HEK293 (cell line): ENCODE measurements at regions not wholly inside any gene's neighbourhood (a gene's known extent, or its start where the extent isn't known, plus 50 kb on each side); places are given as distances from the start of the nearest gene placed in this dataset.

ENCODE experiments used
- CTCF ChIA-PET: fragments of 350-600 bp; formaldehyde crosslinking; extraction: SDS; loops from one replicate; lab custom pipeline; 2021; ENCODE audit warnings: antibody characterized with exemption; lab: Yijun Ruan, JAX
- POLR2A ChIA-PET: fragments of 300-600 bp; formaldehyde crosslinking; extraction: SDS; loops from one replicate; lab custom pipeline; 2020; ENCODE audit warnings: antibody characterized with exemption, inconsistent platforms; lab: Yijun Ruan, JAX
- H3K27ac ChIP-seq: fragments of 200-500 bp; sonication (Bioruptor generic); 2 replicates; pipeline ENCODE4 v1.5.1; 2014; ENCODE audit warnings: low read depth, low read length, control low read depth, inconsistent platforms; ENCODE audit errors: extremely low read depth
- H3K36me3 ChIP-seq, 2 experiments: fragments of 200-500 bp in 1 of 2; sonication (Bioruptor generic) in 1 of 2; 1 replicate in 1 of 2; 2 replicates in 1 of 2; pipeline ENCODE4 v1.5.1; 2014 to 2017; ENCODE audit warnings: inconsistent platforms in 2 of 2, low read length in 2 of 2; ENCODE audit not compliant: control insufficient read depth in 2 of 2, insufficient read depth in 1 of 2
- H3K4me1 ChIP-seq: fragments of 200-500 bp; sonication (Bioruptor generic); 2 replicates; pipeline ENCODE4 v1.5.1; 2014; ENCODE audit warnings: mild to moderate bottlenecking, low read length, inconsistent platforms; ENCODE audit not compliant: control insufficient read depth, insufficient read depth
- H3K4me3 ChIP-seq: 2 replicates; pipeline ENCODE4 v1.5.1; 2011; ENCODE audit warnings: low read depth, mild to moderate bottlenecking, control low read depth, low read length, moderate library complexity
- H3K9me3 ChIP-seq: fragments of 200-500 bp; sonication (Bioruptor generic); 2 replicates; pipeline ENCODE4 v1.5.1; 2014; ENCODE audit warnings: low read depth, low read length, inconsistent platforms; ENCODE audit not compliant: control insufficient read depth, insufficient read depth
- BCL11A ChIP-seq: fragments of 450-650 bp; formaldehyde crosslinking; IDR thresholded peaks from 2 replicates; pipeline ENCODE4 v1.5.1; 2016; ENCODE audit warnings: low read depth, missing biosample characterization, missing genetic modification characterization
- GLI2 ChIP-seq: fragments of 450-650 bp; formaldehyde crosslinking; IDR thresholded peaks from 2 replicates; pipeline ENCODE4; 2017; ENCODE audit warnings: missing biosample characterization, missing genetic modification characterization, low read depth, borderline replicate concordance
- GLIS2 ChIP-seq: fragments of 450-650 bp; formaldehyde crosslinking; IDR thresholded peaks from 2 replicates; pipeline ENCODE4 v1.5.1; 2016; ENCODE audit warnings: missing biosample characterization, missing genetic modification characterization
- HOXD13 ChIP-seq: sonication (generic); formaldehyde crosslinking; IDR thresholded peaks from 2 replicates; pipeline ENCODE4 v1.8.0; 2022; ENCODE audit warnings: missing genetic modification reagents, borderline replicate concordance
- KLF1 ChIP-seq: fragments of 450-650 bp; formaldehyde crosslinking; IDR thresholded peaks from 2 replicates; pipeline ENCODE4 v1.5.1; 2016; ENCODE audit warnings: missing biosample characterization, missing genetic modification characterization
- MYNN ChIP-seq: fragments of 450-650 bp; formaldehyde crosslinking; IDR thresholded peaks from 2 replicates; pipeline ENCODE4 v1.5.1; 2016; ENCODE audit warnings: missing biosample characterization, missing genetic modification characterization, borderline replicate concordance
- OSR2 ChIP-seq: fragments of 450-650 bp; formaldehyde crosslinking; IDR thresholded peaks from 2 replicates; pipeline ENCODE4 v1.5.1; 2016; ENCODE audit warnings: missing biosample characterization, missing genetic modification characterization
- OVOL3 ChIP-seq: fragments of 450-650 bp; formaldehyde crosslinking; IDR thresholded peaks from 2 replicates; pipeline ENCODE4 v1.5.1; 2016; ENCODE audit warnings: missing biosample characterization, missing genetic modification characterization
- SETDB1 ChIP-seq: IDR thresholded peaks from one replicate; pipeline ENCODE4 v1.6.1; 2017; ENCODE audit warnings: mild to moderate bottlenecking, low read length, moderate library complexity, mixed read lengths; ENCODE audit not compliant: insufficient read length
- TRIM28 ChIP-seq: IDR thresholded peaks from 2 replicates; pipeline ENCODE4 v1.6.1; 2011; ENCODE audit warnings: low read length, control low read depth, borderline replicate concordance
- ZNF10 ChIP-seq: fragments of 450-650 bp; formaldehyde crosslinking; IDR thresholded peaks from 2 replicates; pipeline ENCODE4 v1.5.1; 2017; ENCODE audit warnings: missing biosample characterization, missing genetic modification characterization
- ZNF324 ChIP-seq: fragments of 450-650 bp; formaldehyde crosslinking; IDR thresholded peaks from 2 replicates; pipeline ENCODE4 v1.5.1; 2016; ENCODE audit warnings: missing biosample characterization, missing genetic modification characterization
- ZNF341 ChIP-seq: fragments of 450-650 bp; formaldehyde crosslinking; IDR thresholded peaks from 2 replicates; pipeline ENCODE4; 2016; ENCODE audit warnings: low read depth, missing biosample characterization, missing genetic modification characterization
- ZNF354C ChIP-seq: fragments of 450-650 bp; formaldehyde crosslinking; IDR thresholded peaks from 2 replicates; pipeline ENCODE4 v1.5.1; 2016; ENCODE audit warnings: missing biosample characterization, missing genetic modification characterization, low read depth, borderline replicate concordance
- ZNF391 ChIP-seq: fragments of 450-650 bp; formaldehyde crosslinking; IDR thresholded peaks from 2 replicates; pipeline ENCODE4 v1.5.1; 2016; ENCODE audit warnings: low read depth, missing biosample characterization, missing genetic modification characterization, borderline replicate concordance
- ZNF423 ChIP-seq: fragments of 450-650 bp; formaldehyde crosslinking; IDR thresholded peaks from 2 replicates; pipeline ENCODE4 v1.5.1; 2016; ENCODE audit warnings: missing biosample characterization, missing genetic modification characterization
- ZNF621 ChIP-seq: fragments of 450-650 bp; formaldehyde crosslinking; IDR thresholded peaks from 2 replicates; pipeline ENCODE4 v1.5.1; 2017; ENCODE audit warnings: missing biosample characterization, missing genetic modification characterization
- ZNF629 ChIP-seq: fragments of 450-650 bp; formaldehyde crosslinking; IDR thresholded peaks from 2 replicates; pipeline ENCODE4 v1.5.1; 2017; ENCODE audit warnings: missing biosample characterization, missing genetic modification characterization
- ZNF707 ChIP-seq: fragments of 450-650 bp; formaldehyde crosslinking; IDR thresholded peaks from 2 replicates; pipeline ENCODE4 v1.5.1; 2016; ENCODE audit warnings: missing biosample characterization, missing genetic modification characterization
- ZNF76 ChIP-seq: fragments of 450-650 bp; formaldehyde crosslinking; IDR thresholded peaks from 2 replicates; pipeline ENCODE4; 2016; ENCODE audit warnings: low read depth, missing biosample characterization, missing genetic modification characterization, borderline replicate concordance
- ZNF792 ChIP-seq: fragments of 450-650 bp; formaldehyde crosslinking; IDR thresholded peaks from 2 replicates; pipeline ENCODE4 v1.5.1; 2016; ENCODE audit warnings: missing biosample characterization, missing genetic modification characterization
- TF ChIP-seq, protein P1 (sequence below): sonication (generic); formaldehyde crosslinking; IDR thresholded peaks from 2 replicates; pipeline ENCODE4 v1.8.1; 2022; ENCODE audit warnings: mild to moderate bottlenecking, moderate library complexity, missing genetic modification reagents
- TF ChIP-seq, protein P2 (sequence below): fragments of 450-650 bp; formaldehyde crosslinking; IDR thresholded peaks from 2 replicates; pipeline ENCODE4 v1.5.1; 2016; ENCODE audit warnings: missing biosample characterization, missing genetic modification characterization
- TF ChIP-seq, protein P3 (sequence below): fragments of 450-650 bp; formaldehyde crosslinking; IDR thresholded peaks from 2 replicates; pipeline ENCODE4 v1.5.1; 2017; ENCODE audit warnings: missing biosample characterization, missing genetic modification characterization

DNA sequence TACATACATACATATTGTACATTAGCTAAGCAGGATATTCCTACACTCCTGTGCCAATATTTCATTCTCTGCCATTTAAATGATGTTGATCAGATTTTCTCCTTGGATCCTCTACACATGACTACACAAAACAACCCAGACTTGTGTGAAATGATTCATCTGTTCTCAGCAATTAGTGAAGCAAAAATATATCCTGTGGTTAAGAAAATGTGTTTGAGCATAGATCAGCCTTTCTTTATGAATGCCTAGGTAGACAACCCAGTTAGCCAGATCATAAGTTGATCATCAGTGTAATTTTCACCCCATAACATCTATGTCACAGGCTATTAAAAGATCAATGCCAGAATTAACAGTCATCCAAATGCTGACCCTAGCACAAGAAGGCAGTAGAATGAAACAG lies 275.2 kb upstream of the EDNRB start (continued):
- TF ChIP-seq, protein P1, sequence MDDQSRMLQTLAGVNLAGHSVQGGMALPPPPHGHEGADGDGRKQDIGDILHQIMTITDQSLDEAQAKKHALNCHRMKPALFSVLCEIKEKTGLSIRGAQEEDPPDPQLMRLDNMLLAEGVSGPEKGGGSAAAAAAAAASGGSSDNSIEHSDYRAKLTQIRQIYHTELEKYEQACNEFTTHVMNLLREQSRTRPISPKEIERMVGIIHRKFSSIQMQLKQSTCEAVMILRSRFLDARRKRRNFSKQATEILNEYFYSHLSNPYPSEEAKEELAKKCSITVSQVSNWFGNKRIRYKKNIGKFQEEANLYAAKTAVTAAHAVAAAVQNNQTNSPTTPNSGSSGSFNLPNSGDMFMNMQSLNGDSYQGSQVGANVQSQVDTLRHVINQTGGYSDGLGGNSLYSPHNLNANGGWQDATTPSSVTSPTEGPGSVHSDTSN (CRISPR knock-in tag): no peak
- no peak for TF ChIP-seq GLIS2 (tag by site-specific recombination)
- no peak for TF ChIP-seq OVOL3 (tag by site-specific recombination)
- TF ChIP-seq ZNF341 (tag by site-specific recombination): no peak
- TF ChIP-seq ZNF621 (tag by site-specific recombination): no peak

DNA sequence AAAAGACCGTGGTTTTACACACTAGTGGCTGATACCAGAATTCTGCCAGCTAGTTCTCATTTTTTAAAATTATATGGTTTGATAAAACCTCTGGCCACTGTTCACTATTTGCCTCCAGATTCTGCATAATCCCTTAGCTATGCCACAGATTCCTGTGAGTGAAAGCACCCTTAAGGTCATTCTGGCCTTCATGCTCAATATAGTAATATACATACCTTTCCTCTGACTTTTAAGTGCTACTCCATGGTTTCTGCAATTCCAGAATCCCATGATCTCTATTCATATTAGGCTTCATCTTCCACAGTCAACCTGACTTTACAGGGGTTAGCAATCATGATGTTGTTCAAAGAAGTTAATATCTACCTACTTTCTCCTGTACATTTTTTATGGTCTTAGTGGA lies 274.1 kb upstream of the EDNRB start:
- ChIA-PET CTCF (no interaction called here), POLR2A (no interaction called here)
- Histone ChIP-seq H3K4me1 (no peaks in the 10 kb centered on the region), H3K27ac (no peak overlapping the region), H3K36me3 (no peaks in the 10 kb centered on the region), H3K4me3 (no peak overlapping the region), H3K9me3 (no peaks in the 10 kb centered on the region)
- TF ChIP-seq ZNF707 (tag by site-specific recombination): no peak

DNA sequence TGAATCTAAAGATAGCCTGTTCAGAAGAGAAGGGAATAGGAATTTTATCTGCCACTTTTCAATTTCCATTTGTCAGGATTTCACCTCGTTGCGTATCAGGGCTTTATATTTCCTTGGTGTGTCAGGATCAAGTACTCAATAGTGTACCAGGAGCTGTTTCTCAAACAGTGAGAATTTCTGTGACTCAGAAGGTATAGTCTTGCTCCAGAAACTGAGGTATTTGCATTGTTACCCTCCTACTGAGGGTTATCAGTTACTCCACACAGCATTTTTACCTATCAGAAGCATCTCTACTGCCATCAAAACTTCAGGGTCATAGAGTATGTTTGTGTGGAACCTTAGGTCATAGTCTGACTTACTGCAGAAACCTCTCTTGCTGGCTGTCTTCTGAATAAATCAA lies 271.7 kb upstream of the EDNRB start:
- CTCF ChIA-PET: no interaction called here
- POLR2A ChIA-PET: no interaction called here

DNA sequence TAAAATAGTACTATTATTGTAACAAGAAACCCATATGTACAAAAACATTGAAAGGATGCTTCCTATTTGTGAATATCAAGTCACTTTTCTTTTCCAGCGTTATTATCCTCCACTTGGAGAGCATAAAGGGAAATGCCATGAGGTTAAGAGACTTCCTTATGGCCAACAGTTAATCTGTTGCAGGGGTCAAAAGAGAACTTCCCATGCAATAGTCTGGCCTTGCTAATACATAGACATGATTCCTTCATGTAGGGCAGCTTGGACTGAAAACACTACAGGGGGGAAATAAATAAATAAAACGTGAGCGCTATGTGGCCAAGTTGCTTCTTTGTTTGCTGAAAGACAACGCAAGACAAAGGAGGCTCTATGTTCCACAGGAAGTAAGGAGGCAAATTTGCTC lies 269.1 kb upstream of the EDNRB start:
- Histone ChIP-seq H3K4me3 (no peak overlapping the region), H3K27ac (no peak overlapping the region), H3K4me1 (no peaks in the 10 kb centered on the region), H3K36me3 (no peaks in the 10 kb centered on the region), H3K9me3 (no peaks in the 10 kb centered on the region)
- TF ChIP-seq, protein P2, sequence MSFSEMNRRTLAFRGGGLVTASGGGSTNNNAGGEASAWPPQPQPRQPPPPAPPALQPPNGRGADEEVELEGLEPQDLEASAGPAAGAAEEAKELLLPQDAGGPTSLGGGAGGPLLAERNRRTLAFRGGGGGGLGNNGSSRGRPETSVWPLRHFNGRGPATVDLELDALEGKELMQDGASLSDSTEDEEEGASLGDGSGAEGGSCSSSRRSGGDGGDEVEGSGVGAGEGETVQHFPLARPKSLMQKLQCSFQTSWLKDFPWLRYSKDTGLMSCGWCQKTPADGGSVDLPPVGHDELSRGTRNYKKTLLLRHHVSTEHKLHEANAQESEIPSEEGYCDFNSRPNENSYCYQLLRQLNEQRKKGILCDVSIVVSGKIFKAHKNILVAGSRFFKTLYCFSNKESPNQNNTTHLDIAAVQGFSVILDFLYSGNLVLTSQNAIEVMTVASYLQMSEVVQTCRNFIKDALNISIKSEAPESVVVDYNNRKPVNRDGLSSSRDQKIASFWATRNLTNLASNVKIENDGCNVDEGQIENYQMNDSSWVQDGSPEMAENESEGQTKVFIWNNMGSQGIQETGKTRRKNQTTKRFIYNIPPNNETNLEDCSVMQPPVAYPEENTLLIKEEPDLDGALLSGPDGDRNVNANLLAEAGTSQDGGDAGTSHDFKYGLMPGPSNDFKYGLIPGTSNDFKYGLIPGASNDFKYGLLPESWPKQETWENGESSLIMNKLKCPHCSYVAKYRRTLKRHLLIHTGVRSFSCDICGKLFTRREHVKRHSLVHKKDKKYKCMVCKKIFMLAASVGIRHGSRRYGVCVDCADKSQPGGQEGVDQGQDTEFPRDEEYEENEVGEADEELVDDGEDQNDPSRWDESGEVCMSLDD (tag by site-specific recombination): no peak
- TF ChIP-seq ZNF629 (tag by site-specific recombination) (no peak), SETDB1 (no peak), ZNF423 (no peak), ZNF10 (tag by site-specific recombination) (no peak), ZNF76 (tag by site-specific recombination) (no peak), ZNF391 (no peak), OSR2 (no peak), ZNF324 (no peak)
- POLR2A ChIA-PET: no interaction called here
- CTCF ChIA-PET: no interaction called here

More for the DNA sequence above, 271.7 kb upstream of the EDNRB start:
- no peak overlapping the region for H3K4me3 ChIP-seq
- H3K4me1 ChIP-seq: no peaks in the 10 kb centered on the region
- no peaks in the 10 kb centered on the region for H3K9me3 ChIP-seq
- H3K36me3 ChIP-seq: no peaks in the 10 kb centered on the region
- no peak overlapping the region for H3K27ac ChIP-seq
- TF ChIP-seq GLI2 (tag by site-specific recombination): no peak
- TF ChIP-seq KLF1 (tag by site-specific recombination): no peak
- TF ChIP-seq ZNF354C: no peak
- no peak for TF ChIP-seq TRIM28
- TF ChIP-seq MYNN (tag by site-specific recombination): no peak
- TF ChIP-seq, protein P3, sequence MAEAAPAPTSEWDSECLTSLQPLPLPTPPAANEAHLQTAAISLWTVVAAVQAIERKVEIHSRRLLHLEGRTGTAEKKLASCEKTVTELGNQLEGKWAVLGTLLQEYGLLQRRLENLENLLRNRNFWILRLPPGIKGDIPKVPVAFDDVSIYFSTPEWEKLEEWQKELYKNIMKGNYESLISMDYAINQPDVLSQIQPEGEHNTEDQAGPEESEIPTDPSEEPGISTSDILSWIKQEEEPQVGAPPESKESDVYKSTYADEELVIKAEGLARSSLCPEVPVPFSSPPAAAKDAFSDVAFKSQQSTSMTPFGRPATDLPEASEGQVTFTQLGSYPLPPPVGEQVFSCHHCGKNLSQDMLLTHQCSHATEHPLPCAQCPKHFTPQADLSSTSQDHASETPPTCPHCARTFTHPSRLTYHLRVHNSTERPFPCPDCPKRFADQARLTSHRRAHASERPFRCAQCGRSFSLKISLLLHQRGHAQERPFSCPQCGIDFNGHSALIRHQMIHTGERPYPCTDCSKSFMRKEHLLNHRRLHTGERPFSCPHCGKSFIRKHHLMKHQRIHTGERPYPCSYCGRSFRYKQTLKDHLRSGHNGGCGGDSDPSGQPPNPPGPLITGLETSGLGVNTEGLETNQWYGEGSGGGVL (tag by site-specific recombination): no peak
- no peak for TF ChIP-seq ZNF792 (tag by site-specific recombination)
- TF ChIP-seq HOXD13 (CRISPR knock-in tag): no peak
- TF ChIP-seq BCL11A (tag by site-specific recombination): no peak
- TF ChIP-seq, all 188 proteins: peak for 0
